ENCODE measurements at regions not wholly inside any gene's neighbourhood (a gene's known extent, or its start where the extent isn't known, plus 50 kb on each side); places are given as distances from the start of the nearest gene placed in this dataset.

GRCh38 chr5:44614845-44615244, 193.9 kb upstream of the MRPS30 start:
- Histone ChIP-seq H3K9me3 (ENCODE audit: insufficient read depth, low read length) (no peaks in the 10 kb centered on the region), H3K9ac (ENCODE audit: insufficient read length, low read depth) (no peak overlapping the region), H3K36me3 (ENCODE audit: insufficient read depth, insufficient read length, low read length) (no peaks in the 10 kb centered on the region), H3K4me1 (ENCODE audit: insufficient read depth, insufficient read length) (no peaks in the 10 kb centered on the region), H3K4me3 (ENCODE audit: insufficient read length, low read depth) (no peak overlapping the region), H3K27me3 (ENCODE audit: insufficient read depth, insufficient read length) (no peaks in the 10 kb centered on the region)
- DNase-seq (ENCODE audit: low read depth, low spot score): no peak
- TF ChIP-seq SUZ12 (IDR thresholded peaks at IDR 0.05; ENCODE audit: extremely low read depth, insufficient read depth, insufficient read length) (no peak), YY1 (IDR thresholded peaks at IDR 0.05; ENCODE audit: insufficient read depth, insufficient read length) (no peak), ZNF274 (IDR thresholded peaks at IDR 0.05; ENCODE audit: low read depth, low read length) (no peak)

GRCh38 chr5:44613936-44614335, 194.8 kb upstream of the MRPS30 start:
- TF ChIP-seq SUZ12 (IDR thresholded peaks at IDR 0.05; ENCODE audit: extremely low read depth, insufficient read depth, insufficient read length) (no peak), YY1 (IDR thresholded peaks at IDR 0.05; ENCODE audit: insufficient read depth, insufficient read length) (no peak), ZNF274 (IDR thresholded peaks at IDR 0.05; ENCODE audit: low read depth, low read length) (no peak)
- no peaks in the 10 kb centered on the region for H3K9me3 ChIP-seq (ENCODE audit: insufficient read depth, low read length)

GRCh38 chr5:44605926-44606325, 202.8 kb upstream of the MRPS30 start:
- Histone ChIP-seq H3K9me3 (ENCODE audit: insufficient read depth, low read length) (no peaks in the 10 kb centered on the region), H3K27me3 (ENCODE audit: insufficient read depth, insufficient read length) (no peaks in the 10 kb centered on the region), H3K9ac (ENCODE audit: insufficient read length, low read depth) (no peak overlapping the region), H3K4me3 (ENCODE audit: insufficient read length, low read depth) (no peak overlapping the region), H3K4me1 (ENCODE audit: insufficient read depth, insufficient read length) (no peaks in the 10 kb centered on the region), H3K36me3 (ENCODE audit: insufficient read depth, insufficient read length, low read length) (no peaks in the 10 kb centered on the region)
- TF ChIP-seq ZNF274 (IDR thresholded peaks at IDR 0.05; ENCODE audit: low read depth, low read length) (no peak), YY1 (IDR thresholded peaks at IDR 0.05; ENCODE audit: insufficient read depth, insufficient read length) (no peak), SUZ12 (IDR thresholded peaks at IDR 0.05; ENCODE audit: extremely low read depth, insufficient read depth, insufficient read length) (no peak)
- no peak for DNase-seq (ENCODE audit: low read depth, low spot score)

More at GRCh38 chr5:44613936-44614335, 194.8 kb upstream of the MRPS30 start:
- no peaks in the 10 kb centered on the region for H3K27me3 ChIP-seq (ENCODE audit: insufficient read depth, insufficient read length)
- no peak overlapping the region for H3K9ac ChIP-seq (ENCODE audit: insufficient read length, low read depth)
- no peak for DNase-seq (ENCODE audit: low read depth, low spot score)
- no peak overlapping the region for H3K4me3 ChIP-seq (ENCODE audit: insufficient read length, low read depth)
- H3K36me3 ChIP-seq (ENCODE audit: insufficient read depth, insufficient read length, low read length): no peaks in the 10 kb centered on the region
- no peaks in the 10 kb centered on the region for H3K4me1 ChIP-seq (ENCODE audit: insufficient read depth, insufficient read length)

GRCh38 chr5:44603496-44604272, 205.1 kb upstream of the MRPS30 start:
- DNase-seq (ENCODE audit: low read depth, low spot score): peak; percentile 5
- Histone ChIP-seq H3K4me1 (ENCODE audit: insufficient read depth, insufficient read length) (no peaks in the 10 kb centered on the region), H3K9me3 (ENCODE audit: insufficient read depth, low read length) (no peaks in the 10 kb centered on the region), H3K36me3 (ENCODE audit: insufficient read depth, insufficient read length, low read length) (no peaks in the 10 kb centered on the region), H3K27me3 (ENCODE audit: insufficient read depth, insufficient read length) (no peaks in the 10 kb centered on the region), H3K4me3 (ENCODE audit: insufficient read length, low read depth) (no peak overlapping the region), H3K9ac (ENCODE audit: insufficient read length, low read depth) (no peak overlapping the region)
- TF ChIP-seq SUZ12 (IDR thresholded peaks at IDR 0.05; ENCODE audit: extremely low read depth, insufficient read depth, insufficient read length) (no peak), ZNF274 (IDR thresholded peaks at IDR 0.05; ENCODE audit: low read depth, low read length) (no peak), YY1 (IDR thresholded peaks at IDR 0.05; ENCODE audit: insufficient read depth, insufficient read length) (no peak)

- Histone ChIP-seq H3K4me1 (ENCODE audit: insufficient read depth, insufficient read length) (no peaks in the 10 kb centered on the region), H3K4me3 (ENCODE audit: insufficient read length, low read depth) (no peak overlapping the region), H3K27me3 (ENCODE audit: insufficient read depth, insufficient read length) (no peaks in the 10 kb centered on the region), H3K9me3 (ENCODE audit: insufficient read depth, low read length) (no peaks in the 10 kb centered on the region), H3K36me3 (ENCODE audit: insufficient read depth, insufficient read length, low read length) (no peaks in the 10 kb centered on the region), H3K9ac (ENCODE audit: insufficient read length, low read depth) (no peak overlapping the region)
- no peak for DNase-seq (ENCODE audit: low read depth, low spot score)
- no peak for TF ChIP-seq YY1 (IDR thresholded peaks at IDR 0.05; ENCODE audit: insufficient read depth, insufficient read length)
- no peak for TF ChIP-seq SUZ12 (IDR thresholded peaks at IDR 0.05; ENCODE audit: extremely low read depth, insufficient read depth, insufficient read length)
- TF ChIP-seq ZNF274 (IDR thresholded peaks at IDR 0.05; ENCODE audit: low read depth, low read length): no peak
These were observed 185.5 kb upstream of the FGF10 start for GRCh38 chr5:44574678-44575077.

- Histone ChIP-seq H3K27me3 (ENCODE audit: insufficient read depth, insufficient read length) (no peaks in the 10 kb centered on the region), H3K9me3 (ENCODE audit: insufficient read depth, low read length) (no peaks in the 10 kb centered on the region), H3K36me3 (ENCODE audit: insufficient read depth, insufficient read length, low read length) (no peaks in the 10 kb centered on the region), H3K4me1 (ENCODE audit: insufficient read depth, insufficient read length) (no peaks in the 10 kb centered on the region), H3K9ac (ENCODE audit: insufficient read length, low read depth) (no peak overlapping the region), H3K4me3 (ENCODE audit: insufficient read length, low read depth) (no peak overlapping the region)
- TF ChIP-seq YY1 (IDR thresholded peaks at IDR 0.05; ENCODE audit: insufficient read depth, insufficient read length) (no peak), ZNF274 (IDR thresholded peaks at IDR 0.05; ENCODE audit: low read depth, low read length) (no peak), SUZ12 (IDR thresholded peaks at IDR 0.05; ENCODE audit: extremely low read depth, insufficient read depth, insufficient read length) (no peak)
- no peak for DNase-seq (ENCODE audit: low read depth, low spot score)
These were observed 179.3 kb upstream of the FGF10 start for GRCh38 chr5:44568519-44568918.

GRCh38 chr5:44565902-44566301, 176.7 kb upstream of the FGF10 start:
- Histone ChIP-seq H3K36me3 (ENCODE audit: insufficient read depth, insufficient read length, low read length) (no peaks in the 10 kb centered on the region), H3K4me3 (ENCODE audit: insufficient read length, low read depth) (no peak overlapping the region), H3K9ac (ENCODE audit: insufficient read length, low read depth) (no peak overlapping the region), H3K9me3 (ENCODE audit: insufficient read depth, low read length) (no peaks in the 10 kb centered on the region), H3K27me3 (ENCODE audit: insufficient read depth, insufficient read length) (no peaks in the 10 kb centered on the region), H3K4me1 (ENCODE audit: insufficient read depth, insufficient read length) (no peaks in the 10 kb centered on the region)
- no peak for DNase-seq (ENCODE audit: low read depth, low spot score)
- TF ChIP-seq YY1 (IDR thresholded peaks at IDR 0.05; ENCODE audit: insufficient read depth, insufficient read length) (no peak), SUZ12 (IDR thresholded peaks at IDR 0.05; ENCODE audit: extremely low read depth, insufficient read depth, insufficient read length) (no peak), ZNF274 (IDR thresholded peaks at IDR 0.05; ENCODE audit: low read depth, low read length) (no peak)
